HUES64 (cell line): ENCODE measurements at regions not wholly inside any gene's neighbourhood (a gene's known extent, or its start where the extent isn't known, plus 50 kb on each side); places are given as distances from the start of the nearest gene placed in this dataset.

Experiments
- H3K27ac ChIP-seq: 2 replicates; pipeline ENCODE4 v1.7.0; 2013; ENCODE audit warnings: low read depth, low read length, inconsistent platforms
- H3K27me3 ChIP-seq: 2 replicates; pipeline ENCODE4 v1.6.1; 2013; ENCODE audit warnings: mild to moderate bottlenecking, low read length; ENCODE audit not compliant: insufficient read depth
- H3K36me3 ChIP-seq: 2 replicates; pipeline ENCODE4 v1.6.1; 2013; ENCODE audit warnings: mild to moderate bottlenecking, low read length; ENCODE audit not compliant: insufficient read depth
- H3K4me1 ChIP-seq: 2 replicates; pipeline ENCODE4 v1.6.1; 2013; ENCODE audit warnings: mild to moderate bottlenecking, low read length, moderate library complexity; ENCODE audit not compliant: insufficient read depth
- H3K4me3 ChIP-seq: 2 replicates; pipeline ENCODE4 v1.5.1; 2013; ENCODE audit warnings: mild to moderate bottlenecking, low read length, moderate library complexity
- H3K9ac ChIP-seq: 2 replicates; pipeline ENCODE4 v1.6.1; 2013; ENCODE audit warnings: mild to moderate bottlenecking, low read depth, low read length
- H3K9me3 ChIP-seq: 2 replicates; pipeline ENCODE4 v1.6.1; 2013; ENCODE audit warnings: low read depth, low read length; ENCODE audit not compliant: insufficient read depth
- WGBS: fragments of 150-250, 120-280 bp; methylation state at CpG from one replicate; pipeline ENCODE4 v1.1.7; 2013; ENCODE audit warnings: missing lambda C conversion rate; 5-methylcytosine and 5-hydroxymethylcytosine counted together

DNA sequence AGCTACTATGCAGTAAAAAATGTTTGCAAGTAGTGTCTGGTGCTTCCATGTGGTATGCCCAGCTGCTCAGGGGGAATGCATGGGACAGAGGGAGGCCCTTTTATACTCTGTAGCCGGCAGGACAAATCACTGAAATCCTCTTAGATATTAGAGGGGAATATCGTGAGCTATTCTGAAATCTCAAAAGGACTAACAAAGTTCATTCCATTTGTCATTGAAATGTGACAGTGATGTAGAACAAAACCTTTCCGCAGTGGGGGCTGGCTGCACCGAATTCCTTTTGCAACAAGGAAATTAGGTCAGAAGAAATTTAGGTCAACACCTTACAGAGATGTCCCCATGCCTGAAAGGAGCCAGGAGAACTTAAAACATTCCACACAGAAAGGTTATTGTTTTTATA, 72.4 kb upstream of the MEF2C start:
- Histone ChIP-seq H3K36me3 (no peaks in the 10 kb centered on the region), H3K9me3 (no peaks in the 10 kb centered on the region), H3K4me3 (no peak overlapping the region), H3K27ac (no peak overlapping the region), H3K27me3 (no peaks in the 10 kb centered on the region), H3K9ac (no peak overlapping the region), H3K4me1 (peaks cover 15% of the 10 kb centered on the region; the same call in 1 of the 2 replicates)
- WGBS: 53% methylated on average over 4 of the region's 4 CpGs

- H3K27ac ChIP-seq: no peak overlapping the region
Measured at GRCh38 chr5:88954511-88954910, 71.5 kb upstream of the MEF2C start.

GRCh38 chr5:88952996-88953643, 70.1 kb upstream of the MEF2C start:
- Histone ChIP-seq H3K36me3 (no peaks in the 10 kb centered on the region), H3K9me3 (no peaks in the 10 kb centered on the region), H3K4me1 (peaks cover 30% of the 10 kb centered on the region), H3K27ac (no peak overlapping the region), H3K9ac (no peak overlapping the region), H3K27me3 (no peaks in the 10 kb centered on the region), H3K4me3 (no peak overlapping the region)
- 90% methylated on average over 5 of the region's 5 CpGs for WGBS

More at GRCh38 chr5:88954511-88954910, 71.5 kb upstream of the MEF2C start:
- 89% methylated on average over 3 of the region's 3 CpGs for WGBS
- H3K9me3 ChIP-seq: no peaks in the 10 kb centered on the region
- H3K4me1 ChIP-seq: peaks cover 19% of the 10 kb centered on the region; the same call in 1 of the 2 replicates
- no peak overlapping the region for H3K4me3 ChIP-seq
- H3K9ac ChIP-seq: no peak overlapping the region
- H3K27me3 ChIP-seq: no peaks in the 10 kb centered on the region
- no peaks in the 10 kb centered on the region for H3K36me3 ChIP-seq

- Histone ChIP-seq H3K9me3 (no peaks in the 10 kb centered on the region), H3K27ac (no peak overlapping the region)
Measured at GRCh38 chr5:88952344-88952743, 69.4 kb upstream of the MEF2C start.

GRCh38 chr5:88951457-88951856, 68.5 kb upstream of the MEF2C start:
- Histone ChIP-seq H3K36me3 (no peaks in the 10 kb centered on the region), H3K4me1 (peaks cover 30% of the 10 kb centered on the region), H3K4me3 (no peak overlapping the region), H3K9ac (no peak overlapping the region), H3K27ac (no peak overlapping the region), H3K9me3 (no peaks in the 10 kb centered on the region), H3K27me3 (no peaks in the 10 kb centered on the region)
- WGBS: 98% methylated on average over 2 of the region's 4 CpGs

More at GRCh38 chr5:88952344-88952743, 69.4 kb upstream of the MEF2C start:
- Histone ChIP-seq H3K36me3 (no peaks in the 10 kb centered on the region), H3K27me3 (no peaks in the 10 kb centered on the region), H3K9ac (no peak overlapping the region), H3K4me1 (peaks cover 30% of the 10 kb centered on the region), H3K4me3 (no peak overlapping the region)
- 38% methylated on average over 1 of the region's 2 CpGs for WGBS

- Histone ChIP-seq H3K4me1 (peaks cover 16% of the 10 kb centered on the region), H3K9ac (no peak overlapping the region), H3K36me3 (no peaks in the 10 kb centered on the region), H3K27ac (peak overlapping the region; percentile 17; the same call in 1 of the 2 replicates), H3K27me3 (no peaks in the 10 kb centered on the region), H3K9me3 (no peaks in the 10 kb centered on the region), H3K4me3 (no peak overlapping the region)
- 86% methylated on average over 1 of the region's 2 CpGs for WGBS
Measured at GRCh38 chr5:88948746-88949600, 66.0 kb upstream of the MEF2C start.

- no peak overlapping the region for H3K4me3 ChIP-seq
- H3K27ac ChIP-seq: no peak overlapping the region
- H3K9ac ChIP-seq: no peak overlapping the region
- 88% methylated on average over 8 of the region's 8 CpGs for WGBS
- H3K36me3 ChIP-seq: no peaks in the 10 kb centered on the region
- H3K9me3 ChIP-seq: no peaks in the 10 kb centered on the region
- H3K4me1 ChIP-seq: peaks cover 16% of the 10 kb centered on the region
- H3K27me3 ChIP-seq: no peaks in the 10 kb centered on the region
Measured at GRCh38 chr5:88944751-88945531, 62.0 kb upstream of the MEF2C start.

DNA sequence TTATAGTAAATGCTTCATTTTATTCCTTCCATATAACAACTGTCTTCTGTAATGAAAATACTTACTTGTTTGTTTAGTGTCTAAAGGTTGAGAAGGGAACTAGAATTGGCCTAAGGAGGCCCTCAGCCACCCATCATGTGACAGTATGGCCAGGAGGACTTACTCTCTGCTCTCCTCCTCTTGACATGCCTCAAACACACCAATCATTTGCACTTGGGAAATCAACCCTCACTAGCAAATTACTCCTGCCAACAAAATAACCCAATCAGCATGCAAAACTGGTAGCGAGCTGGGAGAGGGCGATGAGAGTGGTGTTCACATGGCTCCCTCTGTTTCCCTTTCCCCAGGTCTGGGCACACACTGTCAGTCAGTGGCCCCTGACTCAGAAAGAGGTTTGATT, 58.6 kb upstream of the MEF2C start:
- Histone ChIP-seq H3K27ac (no peak overlapping the region), H3K4me3 (no peak overlapping the region), H3K36me3 (no peaks in the 10 kb centered on the region), H3K9me3 (no peaks in the 10 kb centered on the region), H3K9ac (no peak overlapping the region), H3K27me3 (no peaks in the 10 kb centered on the region), H3K4me1 (no peaks in the 10 kb centered on the region)
- WGBS: 98% methylated on average over 2 of the region's 2 CpGs

GRCh38 chr5:88940713-88941112, 57.7 kb upstream of the MEF2C start:
- no peaks in the 10 kb centered on the region for H3K4me1 ChIP-seq
- H3K27me3 ChIP-seq: no peaks in the 10 kb centered on the region
- no peak overlapping the region for H3K27ac ChIP-seq
- H3K36me3 ChIP-seq: no peaks in the 10 kb centered on the region
- no peak overlapping the region for H3K9ac ChIP-seq
- 100% methylated on average over 1 of the region's 1 CpG for WGBS
- no peaks in the 10 kb centered on the region for H3K9me3 ChIP-seq
- no peak overlapping the region for H3K4me3 ChIP-seq

DNA sequence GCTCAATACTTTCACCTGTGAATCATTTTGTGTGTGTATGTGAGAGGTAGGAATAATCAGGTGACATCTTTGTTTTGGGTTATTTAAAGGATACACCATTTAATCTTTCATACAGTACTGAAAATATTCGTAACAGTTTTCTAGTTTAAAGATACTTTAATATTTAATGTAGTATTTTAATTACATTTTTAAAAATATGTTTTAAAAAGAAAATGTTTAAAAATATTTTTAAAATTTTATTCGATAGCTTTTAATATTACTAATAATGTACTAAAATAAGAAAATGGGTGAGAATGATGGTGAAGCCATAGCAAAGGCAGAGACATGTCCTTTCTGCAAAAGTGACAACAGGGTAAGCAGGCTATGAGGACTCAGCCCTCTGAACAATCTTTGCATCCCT, 56.3 kb upstream of the MEF2C start:
- Histone ChIP-seq H3K36me3 (no peaks in the 10 kb centered on the region), H3K9me3 (no peaks in the 10 kb centered on the region)
- no CpG with 5 or more reads among the region's 2 CpGs for WGBS

GRCh38 chr5:88938488-88938887, 55.5 kb upstream of the MEF2C start:
- Histone ChIP-seq H3K36me3 (no peaks in the 10 kb centered on the region), H3K9me3 (no peaks in the 10 kb centered on the region), H3K27me3 (no peaks in the 10 kb centered on the region), H3K9ac (no peak overlapping the region), H3K27ac (no peak overlapping the region), H3K4me1 (no peaks in the 10 kb centered on the region), H3K4me3 (no peak overlapping the region)
- WGBS: 89% methylated on average over 3 of the region's 3 CpGs

More for the DNA sequence above, 56.3 kb upstream of the MEF2C start:
- H3K4me1 ChIP-seq: no peaks in the 10 kb centered on the region
- H3K9ac ChIP-seq: no peak overlapping the region
- no peak overlapping the region for H3K4me3 ChIP-seq
- no peaks in the 10 kb centered on the region for H3K27me3 ChIP-seq
- no peak overlapping the region for H3K27ac ChIP-seq
